OCI-LY7 (cell line): ENCODE measurements at regions not wholly inside any gene's neighbourhood (a gene's known extent, or its start where the extent isn't known, plus 50 kb on each side); places are given as distances from the start of the nearest gene placed in this dataset.

Experiments
- BruUV-seq: library from RNA; stranded (reverse); fragments of 400-500 nt; replicated peaks from 2 replicates; lab custom pipeline; 2021; lab: Mats Ljungman, UMichigan
- CTCF ChIA-PET: fragments of 300-600 bp; sonication (Branson Sonifier 250); formaldehyde crosslinking; loops from one replicate; lab custom pipeline; 2022; ENCODE audit warnings: antibody characterized with exemption; ENCODE audit not compliant: unreplicated experiment; lab: Charles Lee
- POLR2A ChIA-PET: fragments of 300-600 bp; sonication (Branson Sonifier 250); formaldehyde crosslinking; loops from one replicate; lab custom pipeline; 2022; ENCODE audit warnings: antibody characterized with exemption; lab: Charles Lee
- DNase-seq: peaks from one replicate; pipeline ENCODE4 v3.0.0-alpha.2; 2015; ENCODE audit warnings: low spot score
- H2AFZ ChIP-seq: fragments of 200-600 bp; sonication (generic), shearing (Covaris generic); 2 replicates; pipeline ENCODE4 v1.6.1; 2014; ENCODE audit warnings: mild to moderate bottlenecking, antibody characterized with exemption, low read length, moderate library complexity
- H3K27ac ChIP-seq: fragments of 200-600 bp; sonication (generic); 2 replicates; pipeline ENCODE4 v1.5.1; 2014; ENCODE audit warnings: mixed run types, low read depth, mild to moderate bottlenecking, moderate library complexity, low read length, inconsistent platforms; ENCODE audit not compliant: poor library complexity, severe bottlenecking
- H3K36me3 ChIP-seq: fragments of 200-600 bp; sonication (generic); 2 replicates; pipeline ENCODE4 v1.6.1; 2014; ENCODE audit warnings: mild to moderate bottlenecking, antibody characterized with exemption, low read length, moderate library complexity, mixed read lengths; ENCODE audit not compliant: insufficient read depth
- H3K4me1 ChIP-seq: fragments of 200-600 bp; sonication (generic); 2 replicates; pipeline ENCODE4 v1.5.1; 2014; ENCODE audit warnings: mild to moderate bottlenecking, low read length; ENCODE audit not compliant: insufficient read depth, poor library complexity, severe bottlenecking
- H3K4me2 ChIP-seq: fragments of 200-600 bp; sonication (generic); 2 replicates; pipeline ENCODE4 v1.6.1; 2014; ENCODE audit warnings: mild to moderate bottlenecking, low read length
- H3K4me3 ChIP-seq: fragments of 200-600 bp; sonication (generic); 2 replicates; pipeline ENCODE4 v1.5.1; 2014; ENCODE audit warnings: mild to moderate bottlenecking, low read depth, low read length; ENCODE audit not compliant: poor library complexity, severe bottlenecking
- H3K79me2 ChIP-seq: fragments of 200-600 bp; sonication (generic); 2 replicates; pipeline ENCODE4 v1.6.1; 2016; ENCODE audit warnings: low read depth, mild to moderate bottlenecking, low read length, moderate library complexity, mixed read lengths; ENCODE audit not compliant: insufficient read depth
- H3K9me2 ChIP-seq: fragments of 200-600 bp; sonication (generic); 2 replicates; pipeline ENCODE4 v1.6.1; 2016; ENCODE audit warnings: mild to moderate bottlenecking, low read length, mixed read lengths; ENCODE audit not compliant: insufficient read depth
- H3K9me3 ChIP-seq: fragments of 200-600 bp; sonication (generic); 2 replicates; pipeline ENCODE4 v1.6.1; 2014; ENCODE audit warnings: mild to moderate bottlenecking, mixed run types, low read length, mixed read lengths
- H4K20me1 ChIP-seq: fragments of 200-600 bp; sonication (generic); 2 replicates; pipeline ENCODE4 v1.6.1; 2014; ENCODE audit warnings: mild to moderate bottlenecking, antibody characterized with exemption, low read length, moderate library complexity, mixed read lengths; ENCODE audit not compliant: insufficient read depth
- CTCF ChIP-seq: fragments of 200-600 bp; sonication (generic); conservative IDR thresholded peaks from 2 replicates; pipeline ENCODE4 v1.5.1; 2014; ENCODE audit warnings: mild to moderate bottlenecking, antibody characterized with exemption, low read length, moderate library complexity, mixed read lengths
- EZH2phosphoT487 ChIP-seq: fragments of 200-600 bp; sonication (generic); IDR thresholded peaks from 2 replicates; pipeline ENCODE4 v1.6.1; 2018; ENCODE audit warnings: low read depth, borderline replicate concordance, mild to moderate bottlenecking, mixed run types, antibody characterized with exemption, low read length, moderate library complexity, mixed read lengths
- intact Hi-C: fragments of 100-400 bp; cut with micrococcal nuclease; formaldehyde crosslinking; loops from one replicate; pipeline ENCODE4 v1.10.0; 2022; ENCODE audit not compliant: unreplicated experiment

- DNase-seq, result no peak
- Histone ChIP-seq H4K20me1 (no peaks in the 10 kb centered on the region), H3K4me1 (no peaks in the 10 kb centered on the region), H3K4me2 (no peak overlapping the region), H3K9me3 (no peaks in the 10 kb centered on the region), H3K4me3 (no peak overlapping the region), H3K27ac (no peak overlapping the region), H3K79me2 (no peaks in the 10 kb centered on the region), H3K36me3 (no peaks in the 10 kb centered on the region), H2AFZ (no peak overlapping the region), H3K9me2 (no peaks in the 10 kb centered on the region)
- intact Hi-C loops, result no loop called here
- BruUV-seq, result no TSS peak
- TF ChIP-seq EZH2phosphoT487 (no peak), CTCF (no peak)
- CTCF ChIA-PET, result no interaction called here
- POLR2A ChIA-PET, result no interaction called here
These were observed 543.4 kb downstream of the SUCLA2 start for GRCh38 chr13:47457626-47458025.

- H3K27ac ChIP-seq, result no peak overlapping the region
- intact Hi-C loops, result no loop called here
- no peaks in the 10 kb centered on the region for H3K9me3 ChIP-seq
- H3K4me2 ChIP-seq, result no peak overlapping the region
- TF ChIP-seq CTCF (peak; percentile 38; the same call in 1 of the 2 replicates), EZH2phosphoT487 (no peak)
- no peaks in the 10 kb centered on the region for H3K36me3 ChIP-seq
- no peaks in the 10 kb centered on the region for H3K9me2 ChIP-seq
- no peaks in the 10 kb centered on the region for H3K79me2 ChIP-seq
- BruUV-seq, result no TSS peak
- no peak overlapping the region for H3K4me3 ChIP-seq
- CTCF ChIA-PET, result no interaction called here
- H3K4me1 ChIP-seq, result no peaks in the 10 kb centered on the region
- DNase-seq, result no peak
- no peaks in the 10 kb centered on the region for H4K20me1 ChIP-seq
- no peak overlapping the region for H2AFZ ChIP-seq
- POLR2A ChIA-PET, result no interaction called here
These were observed 545.4 kb downstream of the SUCLA2 start for GRCh38 chr13:47455626-47456025.

GRCh38 chr13:47454986-47455385, 546.1 kb downstream of the SUCLA2 start:
- no peaks in the 10 kb centered on the region for H4K20me1 ChIP-seq
- no peaks in the 10 kb centered on the region for H3K4me1 ChIP-seq
- BruUV-seq, result no TSS peak
- no peak overlapping the region for H2AFZ ChIP-seq
- ChIA-PET CTCF (no interaction called here), POLR2A (interaction anchor here (1.7 kb wide), 1 partner anchor 12 kb away, joined by 7 read pairs; no protein-coding TSS in a partner anchor)
- no peaks in the 10 kb centered on the region for H3K36me3 ChIP-seq
- TF ChIP-seq CTCF (no peak), EZH2phosphoT487 (no peak)
- no peaks in the 10 kb centered on the region for H3K9me2 ChIP-seq
- H3K27ac ChIP-seq, result no peak overlapping the region
- intact Hi-C loops, result no loop called here
- no peak overlapping the region for H3K4me2 ChIP-seq
- no peaks in the 10 kb centered on the region for H3K79me2 ChIP-seq
- no peaks in the 10 kb centered on the region for H3K9me3 ChIP-seq
- no peak for DNase-seq
- no peak overlapping the region for H3K4me3 ChIP-seq
